Tibial nerve (tissue), 4 donors: ENCODE measurements at regions not wholly inside any gene's neighbourhood (a gene's known extent, or its start where the extent isn't known, plus 50 kb on each side); places are given as distances from the start of the nearest gene placed in this dataset.

Experiments
- EP300 ChIP-seq, 2 donors: sonication (generic); formaldehyde crosslinking; IDR thresholded peaks; one replicate each; pipeline ENCODE4 v1.6.1; 2017; ENCODE audit warnings: antibody characterized with exemption in 2 of 2, mild to moderate bottlenecking in 1 of 2
- POLR2A ChIP-seq, 2 donors: fragments of 450-650 bp; IDR thresholded peaks; one replicate each; pipeline ENCODE4 v1.6.1; 2017; ENCODE audit warnings: antibody characterized with exemption in 2 of 2, mild to moderate bottlenecking in 2 of 2, moderate library complexity in 2 of 2
- TF ChIP-seq, protein P1 (sequence below), 5 experiments: fragments of 200-600 bp in 3 of 5; fragments of 450-650 bp in 2 of 5; sonication (generic) in 3 of 5; IDR thresholded peaks; one replicate each; pipeline ENCODE4 v1.5.1; 2016 to 2019; ENCODE audit warnings: antibody characterized with exemption in 5 of 5, mild to moderate bottlenecking in 3 of 5, moderate library complexity in 2 of 5

DNA sequence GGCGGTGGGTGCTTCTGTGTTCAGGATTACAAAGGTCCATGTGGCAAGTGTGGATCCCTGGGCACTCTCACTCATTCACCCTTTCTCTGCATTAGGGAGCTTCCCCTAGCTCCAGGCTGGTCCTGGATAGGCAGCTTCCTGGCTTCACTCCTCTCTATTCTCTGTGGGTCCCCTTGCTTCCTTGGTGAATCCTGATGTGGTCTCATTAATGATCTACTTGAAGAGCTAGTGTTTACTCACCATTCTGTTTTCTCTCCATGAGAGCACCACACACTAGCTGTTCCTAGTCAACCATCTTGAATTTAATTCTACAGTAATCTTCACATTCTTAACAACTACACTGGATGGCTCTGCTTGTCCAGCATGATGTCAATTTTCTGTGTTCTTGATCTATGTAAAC is 90.0 kb upstream of the PLPPR1 start:
- TF ChIP-seq, protein P1, sequence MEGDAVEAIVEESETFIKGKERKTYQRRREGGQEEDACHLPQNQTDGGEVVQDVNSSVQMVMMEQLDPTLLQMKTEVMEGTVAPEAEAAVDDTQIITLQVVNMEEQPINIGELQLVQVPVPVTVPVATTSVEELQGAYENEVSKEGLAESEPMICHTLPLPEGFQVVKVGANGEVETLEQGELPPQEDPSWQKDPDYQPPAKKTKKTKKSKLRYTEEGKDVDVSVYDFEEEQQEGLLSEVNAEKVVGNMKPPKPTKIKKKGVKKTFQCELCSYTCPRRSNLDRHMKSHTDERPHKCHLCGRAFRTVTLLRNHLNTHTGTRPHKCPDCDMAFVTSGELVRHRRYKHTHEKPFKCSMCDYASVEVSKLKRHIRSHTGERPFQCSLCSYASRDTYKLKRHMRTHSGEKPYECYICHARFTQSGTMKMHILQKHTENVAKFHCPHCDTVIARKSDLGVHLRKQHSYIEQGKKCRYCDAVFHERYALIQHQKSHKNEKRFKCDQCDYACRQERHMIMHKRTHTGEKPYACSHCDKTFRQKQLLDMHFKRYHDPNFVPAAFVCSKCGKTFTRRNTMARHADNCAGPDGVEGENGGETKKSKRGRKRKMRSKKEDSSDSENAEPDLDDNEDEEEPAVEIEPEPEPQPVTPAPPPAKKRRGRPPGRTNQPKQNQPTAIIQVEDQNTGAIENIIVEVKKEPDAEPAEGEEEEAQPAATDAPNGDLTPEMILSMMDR (IDR thresholded peaks at IDR 0.05): no peak
- TF ChIP-seq POLR2A (IDR thresholded peaks at IDR 0.05) (no peak), EP300 (IDR thresholded peaks at IDR 0.05) (no peak)
